M059J (cell line): ENCODE measurements at regions not wholly inside any gene's neighbourhood (a gene's known extent, or its start where the extent isn't known, plus 50 kb on each side); places are given as distances from the start of the nearest gene placed in this dataset.

ENCODE experiments used
- DNase-seq: peaks from one replicate; pipeline ENCODE4 v3.0.0-alpha.2; 2012; ENCODE audit warnings: low read depth

GRCh38 chr20:54272901-54273488, 65.1 kb downstream of the PFDN4 start:
- DNase-seq: no peak

DNA sequence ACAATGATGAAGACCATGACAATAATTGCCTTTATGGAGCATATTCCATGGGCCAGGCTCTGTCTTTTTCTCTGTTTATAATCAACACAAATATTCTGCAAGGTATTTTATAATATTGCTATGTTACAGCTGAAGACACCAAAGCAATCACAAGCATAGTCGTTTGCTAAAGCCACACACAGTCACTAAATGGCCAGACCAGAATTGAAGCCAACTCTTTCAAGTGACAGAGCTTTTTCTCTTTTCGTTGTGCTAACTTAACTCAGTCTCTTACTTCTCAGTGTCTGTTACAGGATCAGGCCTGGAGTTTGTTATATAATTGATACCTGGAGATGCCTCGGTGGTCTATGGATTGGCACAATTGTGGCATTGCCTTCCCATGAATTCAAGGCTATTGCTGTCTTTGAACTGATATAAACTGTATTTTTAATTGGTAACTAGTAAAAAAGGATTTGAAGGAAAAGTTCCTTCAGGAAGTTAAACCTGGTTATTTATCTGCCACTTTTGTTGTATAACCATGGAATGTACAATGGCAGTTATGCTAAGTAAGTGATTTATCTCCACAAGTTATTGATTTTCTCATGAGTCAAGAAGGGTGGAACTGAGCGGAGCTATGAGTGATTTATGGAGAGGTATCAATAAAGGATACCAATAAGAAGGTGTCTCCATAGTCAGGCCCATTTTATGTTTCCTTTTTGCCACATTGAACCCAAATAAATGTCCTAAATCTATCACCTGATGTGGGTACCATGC, 67.6 kb downstream of the PFDN4 start:
- no peak for DNase-seq

GRCh38 chr20:54276577-54277169, 68.8 kb downstream of the PFDN4 start:
- DNase-seq: no peak

DNA sequence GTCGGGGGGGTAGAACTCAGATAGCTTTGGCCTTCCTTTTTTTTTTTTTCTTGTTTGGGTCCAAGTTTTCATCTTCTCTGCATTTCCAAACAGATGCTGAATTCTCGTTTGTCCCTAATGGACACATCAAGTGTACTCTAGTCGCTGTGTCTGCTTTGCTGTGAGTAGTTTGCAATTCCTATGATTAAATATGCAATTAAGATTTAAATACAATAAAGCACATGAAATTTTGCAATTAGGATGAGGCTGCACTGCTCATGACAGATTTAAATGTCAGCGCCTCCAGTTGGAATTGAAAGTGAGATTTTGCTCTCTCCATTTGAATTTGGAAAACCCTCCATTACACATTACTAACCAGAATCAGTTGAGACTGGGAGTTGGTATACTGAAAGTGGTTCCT, 70.4 kb downstream of the PFDN4 start:
- DNase-seq: no peak

DNA sequence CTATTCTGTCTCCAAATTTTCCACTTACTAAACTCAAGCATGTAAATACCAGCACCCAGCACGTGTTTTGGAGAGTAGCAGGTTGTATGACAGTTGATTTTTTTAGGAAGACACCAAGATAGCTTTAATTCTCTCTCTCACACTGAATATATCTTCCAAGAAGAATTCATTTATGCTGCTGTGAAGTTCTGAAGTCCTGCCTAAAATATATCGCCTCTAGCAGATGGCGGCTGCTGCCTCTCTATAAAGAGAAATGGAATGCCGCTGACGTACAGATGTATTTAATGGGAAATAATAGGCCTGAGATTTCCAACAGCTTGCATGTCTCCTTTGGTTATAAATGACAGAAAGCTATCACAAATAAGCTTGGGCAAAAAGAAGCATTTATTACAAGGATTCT, 74.7 kb downstream of the PFDN4 start:
- DNase-seq: no peak

DNA sequence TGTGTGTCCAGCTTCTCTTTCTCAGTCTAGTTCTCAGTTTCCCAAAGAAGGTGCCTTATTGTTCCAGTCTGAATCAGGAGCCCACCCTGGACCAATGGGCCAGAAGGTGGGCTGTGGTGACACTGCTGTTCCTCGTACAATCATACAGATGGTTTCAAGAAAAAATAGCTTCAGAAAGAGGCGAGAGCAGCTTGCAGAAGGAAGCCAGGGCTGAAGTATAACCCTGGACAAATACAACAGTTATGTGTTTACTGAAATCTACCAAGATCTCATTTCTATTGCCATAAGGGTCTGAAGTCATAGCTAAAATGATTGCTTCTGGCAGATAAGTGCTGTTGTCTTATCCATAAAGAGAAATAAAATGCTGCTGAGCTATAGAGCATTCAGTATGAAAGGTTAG, 75.4 kb downstream of the PFDN4 start:
- no peak for DNase-seq

- DNase-seq: peak; percentile 79
Observed at GRCh38 chr20:54284928-54285704, 77.2 kb downstream of the PFDN4 start.

DNA sequence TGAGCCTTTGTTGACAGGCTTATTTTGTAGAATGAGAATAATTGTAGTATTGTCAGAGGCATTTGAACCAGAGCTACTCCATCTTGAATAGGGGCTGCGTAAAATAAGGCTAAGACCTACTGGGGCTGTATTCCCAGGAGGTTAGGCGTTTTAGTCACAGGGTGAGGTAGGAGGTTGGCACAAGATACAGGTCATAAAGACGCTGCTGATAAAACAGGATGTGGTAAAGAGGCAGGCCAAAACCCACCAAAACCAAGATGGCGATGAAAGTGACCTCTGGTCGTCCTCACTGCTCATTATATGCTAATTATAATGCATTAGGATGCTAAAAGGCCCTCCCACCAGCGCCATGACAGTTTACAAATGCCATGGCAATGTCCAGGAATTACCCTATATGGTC, 82.7 kb downstream of the PFDN4 start:
- DNase-seq: peak; percentile 62

DNA sequence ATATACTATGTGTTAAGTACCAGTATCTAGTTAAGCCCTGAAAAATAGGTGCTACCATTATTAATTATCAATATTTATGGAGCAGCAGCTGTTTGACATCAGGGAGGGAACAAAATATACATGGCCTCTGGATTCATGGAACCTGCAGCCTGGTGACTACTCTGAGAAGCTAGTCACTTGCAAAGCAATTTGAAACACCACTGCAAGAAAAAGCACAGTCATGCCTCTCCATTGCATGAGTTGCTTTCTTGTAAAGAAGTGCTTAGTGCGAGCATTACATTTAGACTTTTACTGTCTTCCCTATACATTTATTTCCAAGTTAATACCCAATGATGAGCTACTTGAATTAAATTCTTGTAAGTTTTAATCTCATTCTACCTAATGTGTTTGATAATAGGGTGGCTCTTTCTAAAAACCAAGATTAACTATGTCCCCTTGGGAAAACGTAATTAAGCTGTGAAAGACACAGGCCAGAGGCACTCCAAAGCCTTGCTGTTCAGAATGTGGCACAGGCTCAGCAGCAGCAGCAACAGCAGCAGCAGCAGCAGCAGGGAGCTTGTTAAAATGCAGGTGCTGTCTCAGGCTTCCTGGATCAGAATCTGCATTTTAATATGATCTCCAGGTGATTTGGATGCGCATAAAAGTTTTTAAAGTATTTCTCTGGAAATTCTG, 83.6 kb downstream of the PFDN4 start:
- no peak for DNase-seq

GRCh38 chr20:54292185-54292584, 84.3 kb downstream of the PFDN4 start:
- DNase-seq: peak; percentile 71

DNA sequence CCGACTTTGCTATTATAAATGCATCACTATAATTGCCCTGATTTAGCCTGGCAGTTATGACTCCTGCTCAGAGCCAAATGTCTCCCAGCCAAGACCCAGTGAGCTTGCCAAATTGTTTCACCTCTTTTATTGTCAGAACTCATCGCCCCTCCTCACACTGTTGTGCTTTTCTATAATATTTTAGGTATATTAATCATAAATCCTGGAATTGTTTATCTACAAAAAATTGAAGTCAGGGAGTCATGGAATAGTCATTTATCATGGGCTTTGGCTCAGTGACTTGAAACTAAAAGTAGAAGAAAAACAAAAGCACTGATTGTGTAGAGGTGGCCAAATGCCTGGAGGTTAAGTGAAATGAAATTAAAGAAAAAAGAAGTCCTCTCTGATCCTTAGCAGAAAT, 85.6 kb downstream of the PFDN4 start:
- DNase-seq: peak; percentile 24

DNA sequence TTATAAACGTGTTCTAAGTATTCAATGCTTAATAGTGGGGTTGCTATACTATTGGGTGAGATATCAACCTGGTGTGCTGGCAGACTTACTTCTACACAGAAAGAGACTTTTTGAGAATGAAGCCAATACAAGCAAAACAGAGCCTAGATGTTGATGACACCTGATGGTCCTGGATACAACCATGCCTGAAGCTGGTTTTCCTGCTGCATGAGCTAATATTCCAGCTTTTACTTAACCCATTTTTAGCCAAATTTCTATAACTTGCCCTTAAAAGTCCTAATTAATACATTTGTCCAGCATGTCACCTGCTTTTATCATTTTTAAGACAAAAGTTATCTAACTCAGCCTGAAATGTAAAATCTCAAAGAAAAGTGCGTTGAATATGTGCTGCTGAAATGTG, 86.2 kb downstream of the PFDN4 start:
- no peak for DNase-seq

GRCh38 chr20:54295686-54296085, 87.8 kb downstream of the PFDN4 start:
- no peak for DNase-seq

- no peak for DNase-seq
Observed at GRCh38 chr20:54305421-54305820, 97.5 kb downstream of the PFDN4 start.

GRCh38 chr20:54306985-54307710, 99.3 kb downstream of the PFDN4 start:
- DNase-seq: no peak

DNA sequence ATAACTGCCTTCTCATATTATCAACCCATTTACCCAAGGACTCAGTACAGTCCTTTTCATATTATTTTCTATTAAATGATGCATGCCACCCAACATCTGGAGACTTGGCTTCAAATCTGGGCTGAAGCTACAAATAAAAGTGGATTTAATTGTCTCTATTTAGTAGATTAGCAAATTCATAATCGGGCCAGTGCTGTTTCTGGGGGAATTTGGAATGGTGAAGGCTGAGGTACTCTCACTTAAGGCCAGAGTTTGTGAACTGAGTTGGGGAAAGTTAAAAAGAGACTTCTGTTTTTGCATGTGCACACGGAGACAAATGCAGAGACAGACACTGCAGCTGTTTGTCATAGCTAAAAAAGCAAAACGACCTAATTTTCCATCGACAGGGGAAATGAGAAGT, 100.9 kb downstream of the PFDN4 start:
- no peak for DNase-seq

GRCh38 chr20:54318892-54319291, 111.0 kb downstream of the PFDN4 start:
- DNase-seq: no peak

DNA sequence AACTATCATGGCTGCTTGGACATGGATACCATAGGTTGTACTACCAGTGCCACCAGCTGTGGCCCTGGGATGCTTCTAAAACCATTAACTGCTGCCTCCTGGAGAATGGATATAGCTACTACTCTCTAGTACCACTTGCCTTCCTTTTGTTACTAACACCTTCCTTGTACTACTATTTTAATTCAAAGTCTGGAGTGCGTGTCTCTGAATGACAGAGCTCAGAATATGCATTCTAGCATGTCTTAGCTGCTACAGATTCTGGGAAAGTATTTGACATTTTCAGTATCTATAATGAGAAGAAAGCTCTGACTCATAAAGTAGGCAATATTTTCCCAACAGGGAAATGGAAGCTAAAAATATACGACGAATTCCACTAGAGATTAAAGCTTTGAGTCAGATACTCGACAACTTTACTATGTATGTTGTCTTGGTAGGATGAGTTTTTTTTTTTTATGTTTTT, 112.3 kb downstream of the PFDN4 start:
- peak; percentile 9 for DNase-seq

DNA sequence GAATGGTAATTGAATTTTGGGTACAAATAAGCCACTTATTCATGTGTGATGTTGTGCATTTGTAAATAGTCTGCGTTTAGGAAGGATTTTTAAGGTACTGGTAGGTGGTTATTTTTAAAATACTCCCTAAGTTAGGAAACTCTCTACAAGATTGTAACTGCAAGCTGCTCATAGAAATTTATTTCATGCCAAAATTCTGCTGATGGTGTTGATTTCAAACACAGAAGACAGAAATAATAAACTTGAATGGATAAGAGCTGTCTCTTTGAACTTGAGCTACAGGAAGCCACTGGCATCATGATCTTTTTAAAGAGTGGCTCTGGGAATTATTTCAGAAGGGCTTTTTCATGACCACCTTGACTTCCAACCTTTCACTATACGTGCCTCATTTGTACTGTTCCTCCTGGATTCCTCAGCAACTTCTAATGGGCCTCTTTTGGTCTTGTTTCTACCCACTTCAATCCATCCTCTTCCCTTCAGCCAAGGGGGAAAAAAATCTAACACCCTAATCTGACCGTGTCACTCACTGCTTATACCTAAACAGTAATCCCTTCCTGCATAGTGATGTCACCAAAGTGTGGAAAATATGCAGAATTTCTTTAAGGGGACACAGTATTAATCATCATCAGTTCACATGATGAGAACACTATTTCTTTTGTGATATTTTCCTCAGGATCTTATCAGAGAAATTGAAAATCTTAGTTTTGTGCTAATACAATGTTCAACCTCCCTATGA, 113.6 kb downstream of the PFDN4 start:
- no peak for DNase-seq

GRCh38 chr20:54323227-54323734, 115.4 kb downstream of the PFDN4 start:
- DNase-seq: peak; percentile 14
